ENCODE measurements at regions not wholly inside any gene's neighbourhood (a gene's known extent, or its start where the extent isn't known, plus 50 kb on each side); places are given as distances from the start of the nearest gene placed in this dataset.

GRCh38 chr3:31438742-31439141 lies 94.0 kb upstream of the STT3B start:
- ChIA-PET RAD21 (ENCODE audit: low non-redundant PET in 1 of 2, low total read pairs in 2 of 2, uncharacterized antibody in 2 of 2, unreplicated experiment in 2 of 2) (no interaction called here), POLR2A (no interaction called here), CTCF (no interaction called here)
- intact Hi-C loops (cut with micrococcal nuclease): no loop called here
- TF ChIP-seq POLR2AphosphoS5 (IDR thresholded peaks at IDR 0.05; ENCODE audit: low read depth, low read length) (no peak), EZH2phosphoT487 (IDR thresholded peaks at IDR 0.05; ENCODE audit: borderline replicate concordance) (no peak), EGR1 (IDR thresholded peaks at IDR 0.05; ENCODE audit: low read depth) (no peak), SP1 (IDR thresholded peaks at IDR 0.05; ENCODE audit: low read depth) (no peak), ZBTB33 (IDR thresholded peaks at IDR 0.05; ENCODE audit: extremely low read depth, insufficient replicate concordance, low read length) (no peak)
- Histone ChIP-seq H3K4me2 (ENCODE audit: low read length) (no peak overlapping the region), H3K36me3 (ENCODE audit: control insufficient read depth in 1 of 2, insufficient read depth in 2 of 2, low read length in 2 of 2) (no peaks in the 10 kb centered on the region), H3K9me2 (ENCODE audit: insufficient read depth) (no peaks in the 10 kb centered on the region), H3K9me3 (ENCODE audit: control insufficient read depth in 1 of 2, insufficient read depth in 1 of 2, low read depth in 1 of 2, low read length in 2 of 2) (no peaks in the 10 kb centered on the region; a peak in 1 of 4 replicates), H3K4me3 (replicated peaks in 1 of 2; ENCODE audit: low read depth in 1 of 2, low read length in 2 of 2) (no peak overlapping the region), H3K79me2 (ENCODE audit: insufficient read depth, low read length) (no peaks in the 10 kb centered on the region), H4K20me1 (ENCODE audit: insufficient read depth) (no peaks in the 10 kb centered on the region), H3K9ac (ENCODE audit: low read length) (no peak overlapping the region), H3K27me3 (ENCODE audit: insufficient read depth, low read length) (no peaks in the 10 kb centered on the region), H2AFZ (ENCODE audit: low read depth, low read length, poor library complexity, severe bottlenecking) (no peak overlapping the region), H3K27ac (ENCODE audit: low read depth, low read length) (no peak overlapping the region), H3K4me1 (ENCODE audit: control insufficient read depth in 1 of 2, insufficient read depth in 2 of 2, low read length in 2 of 2) (no peaks in the 10 kb centered on the region)
- no peak for ATAC-seq
- BruUV-seq (replicated peaks): no TSS peak
- DNase-seq (ENCODE audit: low read depth, low spot score): no peak

DNA sequence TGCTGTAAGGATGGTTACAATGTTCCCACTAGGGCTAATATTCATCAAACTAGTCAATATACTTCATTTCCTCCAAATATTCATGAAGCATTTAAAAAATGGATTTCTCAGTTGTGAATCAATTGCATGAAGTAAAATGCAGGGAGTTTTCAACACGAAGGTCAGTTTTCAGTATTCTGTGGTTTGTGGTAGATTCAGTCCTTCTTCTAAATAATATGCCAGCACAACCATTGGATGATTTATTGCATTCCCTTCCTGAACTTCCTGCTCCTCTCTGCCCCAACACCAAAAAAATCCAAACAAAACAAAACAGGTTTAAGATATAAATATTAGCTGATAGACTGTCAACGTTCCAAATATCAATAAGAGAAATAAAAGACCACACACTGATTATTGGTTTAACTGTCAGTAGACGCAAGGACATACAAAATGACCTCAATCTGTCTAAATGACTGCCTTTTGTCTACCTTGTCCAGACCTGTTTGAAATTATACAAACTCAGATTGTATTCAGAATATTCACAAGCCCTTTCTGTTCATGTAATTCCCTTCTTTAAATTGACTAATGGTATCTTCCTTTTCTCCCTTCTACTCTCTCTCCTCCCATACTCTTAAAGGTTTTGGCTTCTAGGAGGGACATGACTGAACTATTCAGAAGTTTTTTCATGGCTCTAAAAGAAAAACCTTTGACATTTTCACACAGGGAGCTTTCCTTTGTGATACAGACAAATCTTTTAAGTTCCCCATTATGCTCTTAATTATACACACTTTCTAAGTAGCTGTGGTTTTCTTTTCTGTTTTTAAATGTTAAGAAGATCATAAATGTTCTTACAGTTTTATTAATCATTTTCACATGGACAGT lies 92.6 kb upstream of the STT3B start:
- no peak for DNase-seq (ENCODE audit: low read depth, low spot score)
- RAD21 ChIA-PET (ENCODE audit: low non-redundant PET in 1 of 2, low total read pairs in 2 of 2, uncharacterized antibody in 2 of 2, unreplicated experiment in 2 of 2): no interaction called here
- H3K9me2 ChIP-seq (ENCODE audit: insufficient read depth): no peaks in the 10 kb centered on the region
- H3K27me3 ChIP-seq (ENCODE audit: insufficient read depth, low read length): no peaks in the 10 kb centered on the region
- H2AFZ ChIP-seq (ENCODE audit: low read depth, low read length, poor library complexity, severe bottlenecking): no peak overlapping the region
- H3K79me2 ChIP-seq (ENCODE audit: insufficient read depth, low read length): no peaks in the 10 kb centered on the region
- no peaks in the 10 kb centered on the region for H3K36me3 ChIP-seq (ENCODE audit: control insufficient read depth in 1 of 2, insufficient read depth in 2 of 2, low read length in 2 of 2)
- no peaks in the 10 kb centered on the region for H3K9me3 ChIP-seq (ENCODE audit: control insufficient read depth in 1 of 2, insufficient read depth in 1 of 2, low read depth in 1 of 2, low read length in 2 of 2)
- CTCF ChIA-PET: no interaction called here
- no TSS peak for BruUV-seq (replicated peaks)
- no peak overlapping the region for H3K4me3 ChIP-seq (replicated peaks in 1 of 2; ENCODE audit: low read depth in 1 of 2, low read length in 2 of 2)
- H3K4me2 ChIP-seq (ENCODE audit: low read length): no peak overlapping the region
- H3K4me1 ChIP-seq (ENCODE audit: control insufficient read depth in 1 of 2, insufficient read depth in 2 of 2, low read length in 2 of 2): peaks cover 0 to 5% of the 10 kb centered on the region in 2 experiments; a peak in 1 of 4 replicates
- H4K20me1 ChIP-seq (ENCODE audit: insufficient read depth): no peaks in the 10 kb centered on the region
- H3K27ac ChIP-seq (ENCODE audit: low read depth, low read length): no peak overlapping the region
- no peak overlapping the region for H3K9ac ChIP-seq (ENCODE audit: low read length)
- no peak for TF ChIP-seq RAD21 (IDR thresholded peaks at IDR 0.05; ENCODE audit: low read depth)
- no peak for TF ChIP-seq JUND (IDR thresholded peaks at IDR 0.05)
- no peak for TF ChIP-seq CEBPB (IDR thresholded peaks at IDR 0.05; ENCODE audit: low read depth)
- no peak for TF ChIP-seq FOSL1 (IDR thresholded peaks at IDR 0.05; ENCODE audit: low read depth)
- TF ChIP-seq ZFX (IDR thresholded peaks at IDR 0.05): no peak
- TF ChIP-seq ELF1 (IDR thresholded peaks at IDR 0.05; ENCODE audit: borderline replicate concordance, low read depth): no peak
- TF ChIP-seq EZH2phosphoT487 (IDR thresholded peaks at IDR 0.05; ENCODE audit: borderline replicate concordance): no peak
- TF ChIP-seq ZNF274 (IDR thresholded peaks at IDR 0.05; ENCODE audit: low read depth, low read length): no peak
- TF ChIP-seq SP1 (IDR thresholded peaks at IDR 0.05; ENCODE audit: low read depth): no peak
- no peak for TF ChIP-seq EGR1 (IDR thresholded peaks at IDR 0.05; ENCODE audit: low read depth)
- TF ChIP-seq EZH2 (IDR thresholded peaks at IDR 0.05): no peak
- no peak for TF ChIP-seq POLR2AphosphoS5 (IDR thresholded peaks at IDR 0.05; ENCODE audit: low read depth, low read length)
- ATAC-seq: no peak
- POLR2A ChIA-PET: no interaction called here
- intact Hi-C loops (cut with micrococcal nuclease): no loop called here

Data from HCT116 (cell line).